Upper lobe of left lung (tissue), 4 donors: ENCODE measurements at regions not wholly inside any gene's neighbourhood (a gene's known extent, or its start where the extent isn't known, plus 50 kb on each side); places are given as distances from the start of the nearest gene placed in this dataset.

Source experiments
- CTCF ChIP-seq, 6 experiments: fragments of 450-650 bp in 4 of 6; fragments of 200-600 bp in 2 of 6; sonication (generic) in 2 of 6; IDR thresholded peaks; one replicate each; pipeline ENCODE4 v1.5.1; 2016 to 2019; ENCODE audit warnings: antibody characterized with exemption in 6 of 6
- EP300 ChIP-seq, 4 donors: sonication (generic); formaldehyde crosslinking; IDR thresholded peaks; one replicate each; pipeline ENCODE4 v1.5.1; 2017; ENCODE audit warnings: antibody characterized with exemption in 4 of 4, control low read depth in 2 of 4
- POLR2AphosphoS5 ChIP-seq, 2 donors: sonication (generic); formaldehyde crosslinking; IDR thresholded peaks; one replicate each; pipeline ENCODE4 v1.5.1; 2017; ENCODE audit warnings: antibody characterized with exemption in 2 of 2

- no peak for TF ChIP-seq POLR2AphosphoS5 (IDR thresholded peaks at IDR 0.05)
- no peak for TF ChIP-seq CTCF (IDR thresholded peaks at IDR 0.05)
- no peak for TF ChIP-seq EP300 (IDR thresholded peaks at IDR 0.05)
Observed at GRCh38 chr12:74871817-74872216, 334.2 kb downstream of the ATXN7L3B start.
